HCT116 (cell line): ENCODE measurements at regions not wholly inside any gene's neighbourhood (a gene's known extent, or its start where the extent isn't known, plus 50 kb on each side); places are given as distances from the start of the nearest gene placed in this dataset.

Experiments
- ATAC-seq: fragments of 200-7000 bp; cut with Tn5 transposase; 2 replicates; pipeline ENCODE4 v1.9.1; 2020; ENCODE audit warnings: mild to moderate bottlenecking, moderate library complexity
- BruUV-seq: library from RNA; stranded (reverse); fragments of 400-500 nt; replicated peaks from 2 replicates; lab custom pipeline; 2021; lab: Mats Ljungman, UMichigan
- CTCF ChIA-PET: fragments of 300-600 bp; sonication (Branson Sonifier 250); formaldehyde crosslinking; loops from one replicate; lab custom pipeline; 2021; ENCODE audit warnings: antibody characterized with exemption; lab: Charles Lee
- POLR2A ChIA-PET: fragments of 300-600, 350-600 bp; sonication (Branson Sonifier 250); formaldehyde crosslinking; loops from one replicate; lab custom pipeline; 2021; ENCODE audit warnings: antibody characterized with exemption; lab: Charles Lee
- RAD21 ChIA-PET, 2 experiments: fragments of 300-600 bp; sonication (Branson Sonifier 250); formaldehyde crosslinking; loops; one replicate each; lab custom pipeline; 2023; ENCODE audit warnings: low total read pairs in 2 of 2; ENCODE audit not compliant: uncharacterized antibody in 2 of 2, unreplicated experiment in 2 of 2, low non-redundant PET in 1 of 2; lab: Charles Lee
- DNase-seq: peaks from one replicate; pipeline ENCODE4 v3.0.0-alpha.2; 2010; ENCODE audit warnings: low read depth, low spot score
- H2AFZ ChIP-seq: fragments of 200-600 bp; shearing (Covaris generic), sonication (generic); 2 replicates; pipeline ENCODE4 v1.6.1; 2017; ENCODE audit warnings: low read depth, mixed run types, mixed read lengths, antibody characterized with exemption, low read length; ENCODE audit not compliant: poor library complexity, severe bottlenecking
- H3K27ac ChIP-seq: 2 replicates; pipeline ENCODE4 v1.5.1; 2012; ENCODE audit warnings: low read depth, low read length
- H3K27me3 ChIP-seq: fragments of 200-600 bp; sonication (generic); 2 replicates; pipeline ENCODE4 v1.6.1; 2016; ENCODE audit warnings: mixed run types, low read length, mixed read lengths; ENCODE audit not compliant: insufficient read depth
- H3K36me3 ChIP-seq, 2 experiments: fragments of 200-500 bp in 1 of 2; fragments of 200-600 bp in 1 of 2; sonication (Bioruptor generic) in 1 of 2; sonication (generic) in 1 of 2; 2 replicates each; pipeline versions ENCODE4 v1.5.1 to v1.6.1; 2014 to 2016; ENCODE audit warnings: low read length in 2 of 2, inconsistent platforms in 1 of 2, mixed read lengths in 1 of 2, mixed run types in 1 of 2; ENCODE audit not compliant: insufficient read depth in 2 of 2, control insufficient read depth in 1 of 2
- H3K4me1 ChIP-seq, 2 experiments: fragments of 200-600 bp in 1 of 2; sonication (generic) in 1 of 2; 2 replicates each; pipeline versions ENCODE4 v1.5.1 to v1.6.1; 2012 to 2017; ENCODE audit warnings: low read length in 2 of 2, inconsistent platforms in 1 of 2, mild to moderate bottlenecking in 1 of 2, mixed read lengths in 1 of 2, mixed run types in 1 of 2, moderate library complexity in 1 of 2; ENCODE audit not compliant: insufficient read depth in 2 of 2, control insufficient read depth in 1 of 2
- H3K4me2 ChIP-seq: fragments of 200-600 bp; sonication (generic); 2 replicates; pipeline ENCODE4 v1.6.1; 2017; ENCODE audit warnings: mixed run types, low read length, mixed read lengths
- H3K4me3 ChIP-seq, 2 experiments: fragments of 200-600 bp in 1 of 2; sonication (generic) in 1 of 2; replicated peaks in 1 of 2; 2 replicates each; pipeline ENCODE4 v1.5.1; 2011 to 2016; ENCODE audit warnings: low read length in 2 of 2, control low read depth in 1 of 2, low read depth in 1 of 2, mild to moderate bottlenecking in 1 of 2, mixed read lengths in 1 of 2, mixed run types in 1 of 2
- H3K79me2 ChIP-seq: fragments of 200-600 bp; sonication (generic); 2 replicates; pipeline ENCODE4 v1.6.1; 2017; ENCODE audit warnings: mild to moderate bottlenecking, mixed run types, low read length, moderate library complexity, mixed read lengths; ENCODE audit not compliant: insufficient read depth
- H3K9ac ChIP-seq: fragments of 200-600 bp; sonication (generic); 2 replicates; pipeline ENCODE4 v1.6.1; 2016; ENCODE audit warnings: low read length, mixed read lengths
- H3K9me2 ChIP-seq: fragments of 200-600 bp; sonication (generic), shearing (Covaris generic); 2 replicates; pipeline ENCODE4 v1.6.1; 2017; ENCODE audit warnings: mixed run types, mild to moderate bottlenecking, moderate library complexity; ENCODE audit not compliant: insufficient read depth
- H3K9me3 ChIP-seq, 2 experiments: fragments of 200-500 bp in 1 of 2; fragments of 200-600 bp in 1 of 2; sonication (Bioruptor generic) in 1 of 2; sonication (generic) in 1 of 2; 2 replicates each; pipeline ENCODE4 v1.6.1; 2014 to 2017; ENCODE audit warnings: low read length in 2 of 2, mixed read lengths in 2 of 2, inconsistent platforms in 1 of 2, low read depth in 1 of 2, mild to moderate bottlenecking in 1 of 2, mixed run types in 1 of 2, moderate library complexity in 1 of 2; ENCODE audit not compliant: control insufficient read depth in 1 of 2, insufficient read depth in 1 of 2
- H4K20me1 ChIP-seq: fragments of 200-600 bp; sonication (generic), shearing (Covaris generic); 2 replicates; pipeline ENCODE4 v1.6.1; 2017; ENCODE audit warnings: mixed run types, mild to moderate bottlenecking, moderate library complexity; ENCODE audit not compliant: insufficient read depth
- ATF3 ChIP-seq: IDR thresholded peaks from 2 replicates; pipeline ENCODE4 v1.6.1; 2012
- EGR1 ChIP-seq: IDR thresholded peaks from 2 replicates; pipeline ENCODE4 v1.6.1; 2012; ENCODE audit warnings: low read depth
- FOSL1 ChIP-seq: IDR thresholded peaks from 2 replicates; pipeline ENCODE4 v1.6.1; 2012; ENCODE audit warnings: low read depth
- MAX ChIP-seq: IDR thresholded peaks from 2 replicates; pipeline ENCODE4 v1.6.1; 2012
- POLR2AphosphoS5 ChIP-seq: IDR thresholded peaks from 2 replicates; pipeline ENCODE4 v1.6.1; 2011; ENCODE audit warnings: mild to moderate bottlenecking, low read depth, low read length, moderate library complexity
- TCF7L2 ChIP-seq: IDR thresholded peaks from 2 replicates; pipeline ENCODE4 v1.7.0; 2011; ENCODE audit warnings: borderline replicate concordance, inconsistent platforms; ENCODE audit not compliant: insufficient read depth, insufficient read length; ENCODE audit errors: extremely low read depth
- ZFX ChIP-seq: fragments of 450-650 bp; IDR thresholded peaks from 2 replicates; pipeline ENCODE4 v1.6.1; 2017
- intact Hi-C: fragments of 100-400 bp; cut with micrococcal nuclease; formaldehyde crosslinking; loops from 2 replicates; pipeline ENCODE4 v1.10.0; 2022

DNA sequence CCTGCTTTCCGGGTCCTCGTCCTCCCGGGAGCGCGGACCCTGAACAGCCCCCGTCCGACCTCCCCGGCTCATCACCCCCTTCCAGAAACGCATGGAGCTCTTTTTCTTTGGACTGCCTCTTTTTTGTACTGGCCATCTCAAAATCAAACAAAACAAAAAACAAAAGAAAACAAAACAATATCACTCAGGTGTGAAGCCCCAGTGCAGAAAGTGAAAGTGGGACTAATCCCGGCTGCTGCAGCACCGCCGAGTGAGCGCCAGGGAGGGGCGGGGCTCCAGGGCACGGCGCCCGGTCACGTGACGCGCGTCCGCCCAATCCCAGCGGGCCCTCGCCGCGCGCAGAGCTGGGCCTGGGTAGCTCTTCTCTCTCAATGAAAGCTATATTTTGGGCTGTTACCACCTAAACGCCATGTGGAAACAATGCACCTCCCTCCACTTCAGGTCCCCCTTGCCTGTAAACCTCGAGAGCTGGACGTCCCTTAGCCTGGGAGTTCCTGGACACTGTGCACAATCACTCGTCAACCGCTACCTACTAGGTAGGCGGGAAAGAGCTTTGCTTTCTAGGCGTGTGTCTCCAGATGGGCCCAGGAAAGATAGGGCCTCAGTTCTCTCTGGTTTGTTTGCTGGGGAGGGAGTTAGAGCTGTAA is 93.7 kb upstream of the PRDM1 start:
- CTCF ChIA-PET = no interaction called here
- H3K27ac ChIP-seq = no peak overlapping the region
- TF ChIP-seq MAX = peak; percentile 77
- peak; percentile 62 for TF ChIP-seq POLR2AphosphoS5
- no peak for TF ChIP-seq TCF7L2
- H3K9me3 ChIP-seq = no peaks in the 10 kb centered on the region
- H3K4me3 ChIP-seq = peak overlapping the region; percentile 47 to 60
- RAD21 ChIA-PET = no interaction called here
- H3K27me3 ChIP-seq = no peaks in the 10 kb centered on the region
- H3K4me1 ChIP-seq = peaks cover 0 to 34% of the 10 kb centered on the region in 2 experiments; a peak in 2 of 4 replicates
- peak; percentile 82 for ATAC-seq
- H3K36me3 ChIP-seq = no peaks in the 10 kb centered on the region
- intact Hi-C loops = loop anchor here (5.0 to 10.0 kb wide), 3 partner anchors 95 to 258 kb away; partner anchors contain the start of gene PRDM1
- H3K9me2 ChIP-seq = no peaks in the 10 kb centered on the region
- no peaks in the 10 kb centered on the region for H3K79me2 ChIP-seq
- no peaks in the 10 kb centered on the region for H4K20me1 ChIP-seq
- peak overlapping the region; percentile 97 for H2AFZ ChIP-seq
- DNase-seq = no peak
- H3K9ac ChIP-seq = peak overlapping the region; percentile 34; the same call in 1 of the 2 replicates
- POLR2A ChIA-PET = no interaction called here
- H3K4me2 ChIP-seq = peak overlapping the region; percentile 78
- BruUV-seq = no TSS peak

- H3K27ac ChIP-seq = no peak overlapping the region
Measured at GRCh38 chr6:105991561-105992314, 94.4 kb upstream of the PRDM1 start.

More at GRCh38 chr6:105991561-105992314, 94.4 kb upstream of the PRDM1 start:
- peak overlapping the region; percentile 34; the same call in 1 of the 2 replicates for H3K9ac ChIP-seq
- H3K9me2 ChIP-seq = no peaks in the 10 kb centered on the region
- H3K4me1 ChIP-seq = peaks cover 0 to 34% of the 10 kb centered on the region in 2 experiments; a peak in 2 of 4 replicates
- intact Hi-C loops = loop anchor here (5.0 to 10.0 kb wide), 3 partner anchors 96 to 257 kb away; partner anchors contain the start of gene PRDM1
- peak; percentile 33 for ATAC-seq
- no peaks in the 10 kb centered on the region for H3K27me3 ChIP-seq
- no TSS peak for BruUV-seq
- peak overlapping the region; percentile 47 to 60 for H3K4me3 ChIP-seq
- RAD21 ChIA-PET = no interaction called here
- no peaks in the 10 kb centered on the region for H3K9me3 ChIP-seq
- CTCF ChIA-PET = no interaction called here
- H4K20me1 ChIP-seq = no peaks in the 10 kb centered on the region
- TF ChIP-seq ATF3 (no peak), ZFX (no peak), FOSL1 (no peak), EGR1 (no peak)
- DNase-seq = no peak
- peak overlapping the region; percentile 78 for H3K4me2 ChIP-seq
- H3K79me2 ChIP-seq = no peaks in the 10 kb centered on the region
- no peaks in the 10 kb centered on the region for H3K36me3 ChIP-seq
- POLR2A ChIA-PET = no interaction called here
- H2AFZ ChIP-seq = peak overlapping the region; percentile 89
